NCI-H446 treated with DMSO at 0.1 percent for 48 hours (cell line): ENCODE measurements at regions not wholly inside any gene's neighbourhood (a gene's known extent, or its start where the extent isn't known, plus 50 kb on each side); places are given as distances from the start of the nearest gene placed in this dataset.
"Not testable (repeated sequence)": the region's sequence is repeated elsewhere in the genome, so short reads cannot be mapped to it uniquely, and the experiment has no call there.

Experiments
- DNase-seq: peaks from one replicate; lab custom pipeline; 2025; lab: John Stamatoyannopoulos, UW

DNA sequence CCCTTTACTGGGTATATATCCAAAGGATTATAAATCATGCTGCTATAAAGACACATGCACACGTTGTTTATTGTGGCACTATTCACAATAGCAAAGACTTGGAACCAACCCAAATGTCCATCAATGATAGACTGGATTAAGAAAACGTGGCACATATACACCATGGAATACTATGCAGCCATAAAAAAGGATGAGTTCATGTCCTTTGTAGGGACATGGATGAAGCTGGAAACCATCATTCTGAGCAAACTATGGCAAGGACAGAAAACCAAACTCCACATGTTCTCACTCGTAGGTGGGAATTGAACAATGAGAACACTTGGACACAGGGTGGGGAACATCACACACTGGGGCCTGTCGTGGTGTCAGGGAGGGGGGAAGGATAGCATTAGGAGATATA is 59.2 kb downstream of the CXorf49B start:
- DNase-seq, result not testable (repeated sequence)

DNA sequence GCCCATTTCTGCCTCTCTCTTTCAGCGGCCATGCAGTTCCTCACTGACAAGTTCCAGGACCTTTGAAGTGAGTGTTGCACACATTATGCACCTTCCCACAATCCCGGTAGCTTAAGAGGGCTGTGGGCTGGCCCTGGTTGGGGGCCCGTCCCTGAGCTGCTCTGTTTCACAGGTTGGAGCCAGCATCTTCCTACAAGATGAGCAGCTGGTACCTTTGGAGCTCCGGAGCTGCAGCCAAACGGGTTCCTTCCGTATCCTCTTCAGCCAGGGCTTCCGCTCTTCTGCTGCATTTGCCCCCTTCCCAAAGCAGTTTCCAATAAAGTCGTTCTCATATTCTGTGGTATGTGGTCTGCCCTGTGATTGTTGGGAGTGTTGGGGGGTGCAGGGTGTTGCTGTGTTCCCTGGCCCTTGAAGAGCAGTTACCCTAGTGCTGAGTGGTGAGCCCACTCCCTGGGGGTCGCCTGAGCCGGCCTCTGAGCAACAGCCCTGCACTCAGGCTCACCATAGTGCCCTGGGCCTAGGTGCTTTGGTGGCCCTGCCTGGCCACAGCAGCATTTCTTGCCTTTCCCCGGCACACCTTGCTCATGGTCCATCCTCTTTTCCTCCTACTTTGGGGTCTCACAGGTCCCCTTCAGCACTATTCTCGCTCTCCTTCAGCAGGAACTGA is 60.4 kb downstream of the CXorf49B start:
- DNase-seq, result no peak

DNA sequence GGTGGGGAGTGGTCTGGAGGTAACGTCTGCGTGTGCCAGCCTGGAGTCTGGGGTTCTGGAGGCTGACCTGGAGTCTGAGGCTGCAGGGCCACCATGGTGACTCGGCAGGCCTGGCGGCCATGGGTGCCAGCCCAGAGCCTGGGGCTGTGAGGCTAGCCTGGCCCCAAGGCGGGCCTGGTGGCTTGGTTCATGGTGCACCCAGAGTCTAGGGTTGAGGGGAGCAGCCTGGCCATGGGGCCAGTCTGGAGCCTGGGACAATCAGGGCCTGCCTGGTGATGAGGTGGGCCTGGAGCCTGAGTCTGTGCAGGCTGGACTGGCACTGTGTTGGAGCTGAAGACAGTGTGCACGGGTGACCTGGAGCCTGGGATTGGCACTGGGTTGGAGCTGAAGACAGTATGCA is 64.9 kb downstream of the CXorf49B start:
- DNase-seq, result no peak

DNA sequence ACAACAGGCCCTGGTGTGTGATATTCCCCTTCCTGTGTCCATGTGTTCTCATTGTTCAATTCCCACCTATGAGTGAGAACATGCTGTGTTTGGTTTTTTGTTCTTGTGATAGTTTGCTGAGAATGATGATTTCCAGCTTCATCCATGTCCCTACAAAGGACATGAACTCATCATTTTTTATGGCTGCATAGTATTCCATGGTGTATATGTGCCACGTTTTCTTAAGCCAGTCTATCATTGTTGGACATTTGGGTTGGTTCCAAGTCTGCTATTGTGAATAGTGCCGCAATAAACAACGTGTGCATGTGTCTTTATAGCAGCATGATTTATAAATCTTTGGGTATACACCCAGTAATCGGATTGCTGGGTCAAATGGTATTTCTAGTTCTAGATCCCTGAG is 72.6 kb upstream of the NHSL2 start:
- not testable (repeated sequence) for DNase-seq

DNA sequence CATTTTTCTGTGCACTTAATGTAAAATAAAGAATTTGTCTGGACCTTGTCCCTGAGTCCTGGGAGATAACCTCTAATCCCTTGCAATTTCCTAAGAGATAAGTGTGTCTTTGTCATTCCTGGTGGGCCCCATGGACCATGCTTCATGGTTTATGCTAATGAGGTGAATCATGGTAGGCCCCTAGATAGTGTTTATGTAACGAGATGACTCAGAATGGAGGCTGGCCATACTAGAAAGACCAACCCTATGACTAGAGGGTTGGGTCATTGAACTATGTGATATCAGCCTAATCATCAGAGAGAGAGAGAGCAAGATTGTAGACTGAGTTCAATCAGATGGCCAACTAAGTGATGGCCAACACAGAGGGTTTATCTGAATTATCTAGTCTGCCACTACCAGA is 64.2 kb upstream of the NHSL2 start:
- no peak for DNase-seq

DNA sequence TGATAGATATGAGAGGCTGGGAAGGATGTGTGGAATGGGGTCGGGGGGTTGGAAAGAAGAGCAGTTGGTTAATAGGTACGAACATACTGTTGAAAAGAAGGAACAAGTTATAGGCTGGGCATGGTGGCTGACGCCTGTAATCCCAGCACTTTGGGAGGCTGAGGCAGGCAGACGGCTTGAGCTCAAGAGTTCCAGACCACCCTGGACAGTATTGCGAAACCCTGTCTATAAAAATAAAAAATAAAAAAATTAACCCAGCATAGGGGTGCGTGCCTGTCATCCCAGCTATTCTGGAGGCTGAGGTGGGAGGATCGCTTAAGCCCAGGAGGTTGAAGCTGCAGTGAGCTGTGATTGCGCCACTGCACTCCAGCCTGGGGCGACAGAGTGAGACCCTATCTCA is 58.5 kb upstream of the NHSL2 start:
- DNase-seq, result no peak

DNA sequence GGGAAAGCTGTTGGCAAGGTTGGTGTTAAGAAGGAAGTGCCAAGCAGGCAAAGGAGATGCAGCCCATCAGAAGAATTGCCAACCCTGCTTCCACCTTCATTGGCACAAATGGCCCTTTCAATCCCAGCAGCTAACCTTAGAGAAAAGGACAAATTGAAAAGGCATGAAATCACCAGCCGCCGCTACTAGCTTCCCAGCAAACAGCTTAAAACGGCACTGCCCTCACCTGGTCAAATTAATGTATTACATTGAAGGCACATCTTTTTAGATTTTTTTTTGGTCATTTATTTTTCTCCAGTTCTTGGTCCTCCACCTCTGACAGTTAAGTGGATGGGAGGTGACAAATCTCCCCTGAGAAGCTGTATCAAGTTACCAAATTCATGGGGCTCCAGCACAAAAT is 51.0 kb upstream of the NHSL2 start:
- peak; percentile 0 for DNase-seq
